Kidney epithelial cell (primary cell): ENCODE measurements at regions not wholly inside any gene's neighbourhood (a gene's known extent, or its start where the extent isn't known, plus 50 kb on each side); places are given as distances from the start of the nearest gene placed in this dataset.

Source experiments
- DNase-seq: peaks from one replicate; pipeline ENCODE4 v3.0.0-alpha.2; 2010; ENCODE audit warnings: low read depth
- H3K27me3 ChIP-seq: 2 replicates; pipeline ENCODE4 v1.6.0; 2011; ENCODE audit warnings: low read length; ENCODE audit not compliant: control insufficient read depth, insufficient read depth
- H3K36me3 ChIP-seq: 2 replicates; pipeline ENCODE4 v1.5.1; 2011; ENCODE audit warnings: low read length; ENCODE audit not compliant: control insufficient read depth, insufficient read depth
- H3K4me3 ChIP-seq: 2 replicates; pipeline ENCODE4 v1.5.1; 2011; ENCODE audit warnings: low read depth, mild to moderate bottlenecking, control low read depth, low read length
- CTCF ChIP-seq: IDR thresholded peaks from 2 replicates; pipeline ENCODE4 v1.5.1; 2011; ENCODE audit warnings: mild to moderate bottlenecking, moderate library complexity, low read length, control low read depth, inconsistent platforms; ENCODE audit not compliant: insufficient read depth, poor library complexity, severe bottlenecking

- DNase-seq, result no peak
- no peaks in the 10 kb centered on the region for H3K36me3 ChIP-seq
- TF ChIP-seq CTCF, result no peak
Observed at GRCh38 chrX:43560247-43560946, 95.7 kb upstream of the MAOA start.

DNA sequence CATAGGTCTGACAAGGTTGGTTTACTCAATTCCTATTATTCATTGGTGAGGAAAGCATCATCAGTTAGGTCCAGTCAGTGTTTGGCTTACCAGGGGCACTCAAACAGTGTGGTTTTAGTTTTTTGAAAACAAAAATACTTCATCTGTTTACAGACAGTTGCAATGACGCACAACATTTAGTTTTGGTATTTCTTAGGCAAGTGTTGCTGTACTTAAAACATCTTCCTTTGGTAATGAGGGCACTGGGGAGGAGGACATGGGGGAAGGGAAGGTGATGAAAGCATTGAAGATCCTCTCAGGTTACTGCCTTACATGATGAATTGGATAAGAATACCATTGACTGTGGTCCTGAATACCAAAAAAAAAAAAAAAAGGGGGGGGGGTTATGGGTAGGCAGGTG lies 93.7 kb upstream of the MAOA start:
- Histone ChIP-seq H3K4me3 (no peak overlapping the region), H3K27me3 (no peaks in the 10 kb centered on the region), H3K36me3 (no peaks in the 10 kb centered on the region)
- no peak for DNase-seq
- no peak for TF ChIP-seq CTCF

More at GRCh38 chrX:43560247-43560946, 95.7 kb upstream of the MAOA start:
- no peaks in the 10 kb centered on the region for H3K27me3 ChIP-seq
- H3K4me3 ChIP-seq, result no peak overlapping the region

- DNase-seq, result no peak
- TF ChIP-seq CTCF, result no peak
- Histone ChIP-seq H3K36me3 (no peaks in the 10 kb centered on the region), H3K27me3 (no peaks in the 10 kb centered on the region), H3K4me3 (no peak overlapping the region)
Observed at GRCh38 chrX:43564953-43565352, 91.1 kb upstream of the MAOA start.

DNA sequence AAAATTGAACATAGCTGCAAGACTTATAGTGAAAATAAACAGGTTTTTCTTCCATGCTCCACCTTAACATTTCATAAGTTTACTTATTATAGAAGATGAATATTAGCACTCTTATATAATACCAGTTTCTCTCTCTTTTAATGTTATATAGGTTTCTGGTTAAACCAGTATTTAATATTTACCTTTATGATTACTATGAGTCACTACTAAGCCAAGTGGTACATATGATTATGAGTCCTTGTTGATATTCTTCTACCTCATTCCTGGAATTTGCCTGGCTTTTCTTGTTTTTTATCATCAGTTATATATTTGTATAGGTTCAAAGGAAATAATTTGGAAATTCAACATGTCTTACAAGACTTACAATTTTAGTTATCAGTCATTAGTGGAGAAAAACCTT lies 89.9 kb upstream of the MAOA start:
- DNase-seq, result no peak
- no peak for TF ChIP-seq CTCF
- H3K36me3 ChIP-seq, result no peaks in the 10 kb centered on the region
- no peaks in the 10 kb centered on the region for H3K27me3 ChIP-seq
- H3K4me3 ChIP-seq, result no peak overlapping the region

DNA sequence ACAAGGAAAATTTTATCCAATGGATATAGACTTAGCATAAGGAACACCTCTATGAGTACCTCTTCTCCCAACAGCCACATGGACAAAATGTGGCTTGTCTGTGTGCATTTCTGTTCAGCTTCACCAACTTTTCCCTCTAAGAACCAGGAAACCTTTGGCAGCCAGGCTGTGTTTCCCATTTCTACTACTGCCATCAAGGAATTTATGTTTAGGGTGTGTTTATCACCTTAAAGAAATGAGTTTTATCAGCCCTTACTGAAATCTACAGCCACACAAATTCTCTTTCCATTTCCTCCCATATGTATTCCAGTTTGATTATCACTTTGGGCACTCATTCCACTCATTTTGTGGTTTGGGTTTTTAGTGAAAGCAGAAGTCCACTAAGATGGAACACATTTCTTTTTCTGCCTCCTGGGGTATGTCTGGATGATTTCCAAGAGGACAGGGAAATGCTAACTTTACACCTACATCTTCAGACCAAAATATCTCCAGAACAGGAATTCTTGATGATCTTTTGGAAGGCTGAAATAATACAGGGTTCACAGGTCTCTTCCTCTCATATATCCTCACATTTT lies 82.6 kb upstream of the MAOA start:
- H3K36me3 ChIP-seq, result no peaks in the 10 kb centered on the region
- DNase-seq, result no peak
- no peak overlapping the region for H3K4me3 ChIP-seq
- no peak for TF ChIP-seq CTCF
- H3K27me3 ChIP-seq, result no peaks in the 10 kb centered on the region

DNA sequence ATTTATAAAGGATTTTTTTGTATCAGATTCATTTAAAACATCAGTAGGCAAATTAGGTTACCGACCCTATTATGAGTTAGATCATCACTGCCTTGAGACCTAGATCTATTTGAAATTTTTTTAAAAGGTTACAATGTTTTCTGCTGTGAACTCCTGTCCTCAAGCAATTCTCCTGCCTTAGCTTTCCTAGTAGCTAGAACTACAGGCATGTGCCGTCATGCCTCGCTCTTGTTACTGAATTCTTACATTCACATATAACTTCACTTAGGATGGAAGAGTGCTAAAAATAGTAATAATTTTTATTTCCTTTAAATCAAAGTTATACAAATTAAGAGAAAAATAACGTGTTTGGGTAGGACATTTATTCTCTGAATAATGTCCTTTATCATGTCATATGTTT lies 75.5 kb upstream of the MAOA start:
- no peak for DNase-seq
- Histone ChIP-seq H3K36me3 (no peaks in the 10 kb centered on the region), H3K4me3 (no peak overlapping the region), H3K27me3 (no peaks in the 10 kb centered on the region)
- TF ChIP-seq CTCF, result no peak
